Body of pancreas (tissue), 4 donors: ENCODE measurements at regions not wholly inside any gene's neighbourhood (a gene's known extent, or its start where the extent isn't known, plus 50 kb on each side); places are given as distances from the start of the nearest gene placed in this dataset.

Experiments used
- CTCF ChIP-seq, 7 experiments: fragments of 450-650 bp in 4 of 7; fragments of 200-600 bp in 3 of 7; sonication (generic) in 3 of 7; IDR thresholded peaks; one replicate each; pipeline ENCODE4 v1.5.1; 2016 to 2019; ENCODE audit warnings: antibody characterized with exemption in 7 of 7
- POLR2A ChIP-seq, 3 donors: fragments of 450-650 bp; IDR thresholded peaks; one replicate each; pipeline ENCODE4 v1.6.1; 2016; ENCODE audit warnings: antibody characterized with exemption in 3 of 3, mild to moderate bottlenecking in 2 of 3

DNA sequence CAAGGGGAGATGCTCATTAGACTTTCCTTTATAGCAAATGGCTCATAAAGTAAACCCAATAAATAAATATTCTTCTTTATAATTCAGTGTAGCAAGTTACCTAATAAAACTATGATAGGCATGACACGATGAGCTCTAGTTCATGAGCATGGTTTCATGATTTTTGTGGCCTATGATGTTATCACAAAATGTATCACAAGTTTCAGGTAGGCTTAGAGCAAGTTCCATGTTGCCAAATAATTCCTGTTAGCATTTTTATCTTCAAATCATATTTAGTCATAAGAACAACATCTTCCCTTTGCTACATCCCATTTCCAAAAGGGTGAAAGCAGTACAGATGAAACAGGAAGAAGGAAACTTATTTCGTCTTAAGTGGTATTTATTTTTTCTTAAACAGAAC, 200.2 kb downstream of the ENC1 start:
- TF ChIP-seq CTCF (IDR thresholded peaks at IDR 0.05), result no peak
- no peak for TF ChIP-seq POLR2A (IDR thresholded peaks at IDR 0.05)
